GM23248 (cell line): ENCODE measurements at regions not wholly inside any gene's neighbourhood (a gene's known extent, or its start where the extent isn't known, plus 50 kb on each side); places are given as distances from the start of the nearest gene placed in this dataset.

ENCODE experiments used
- DNase-seq: peaks from one replicate; pipeline ENCODE4 v3.0.0-alpha.2; 2015
- H2AFZ ChIP-seq: fragments of 200-600 bp; sonication (generic); 2 replicates; pipeline ENCODE4 v1.6.1; 2016; ENCODE audit warnings: antibody characterized with exemption
- H3F3A ChIP-seq: fragments of 200-600 bp; sonication (generic); 2 replicates; pipeline ENCODE4 v1.6.1; 2016; ENCODE audit warnings: mild to moderate bottlenecking, antibody characterized with exemption, mixed run types; ENCODE audit not compliant: insufficient read depth
- H3K27ac ChIP-seq: fragments of 200-600 bp; sonication (generic); 2 replicates; pipeline ENCODE4 v1.5.1; 2016; ENCODE audit warnings: mild to moderate bottlenecking
- H3K27me3 ChIP-seq: fragments of 200-600 bp; sonication (generic); replicated peaks from 2 replicates; pipeline ENCODE4 v1.6.1; 2016; ENCODE audit warnings: mild to moderate bottlenecking; ENCODE audit not compliant: insufficient read depth
- H3K36me3 ChIP-seq: fragments of 200-600 bp; sonication (generic); 2 replicates; pipeline ENCODE4 v1.6.1; 2016; ENCODE audit warnings: low read depth, mild to moderate bottlenecking
- H3K4me1 ChIP-seq: fragments of 200-600 bp; sonication (generic); 2 replicates; pipeline ENCODE4 v1.6.1; 2016; ENCODE audit warnings: mild to moderate bottlenecking; ENCODE audit not compliant: insufficient read depth
- H3K4me2 ChIP-seq: fragments of 200-600 bp; sonication (generic); one replicate; pipeline ENCODE4 v1.6.1; 2016; ENCODE audit warnings: mild to moderate bottlenecking; ENCODE audit not compliant: unreplicated experiment
- H3K4me3 ChIP-seq: fragments of 200-600 bp; sonication (generic); 2 replicates; pipeline ENCODE4 v1.5.1; 2016; ENCODE audit warnings: mild to moderate bottlenecking
- H3K79me2 ChIP-seq: fragments of 200-600 bp; sonication (generic); 2 replicates; pipeline ENCODE4 v1.6.1; 2016; ENCODE audit warnings: mild to moderate bottlenecking; ENCODE audit not compliant: insufficient read depth
- H3K9ac ChIP-seq: fragments of 200-600 bp; sonication (generic); 2 replicates; pipeline ENCODE4 v1.6.1; 2016; ENCODE audit warnings: mild to moderate bottlenecking
- H3K9me2 ChIP-seq: fragments of 200-600 bp; sonication (generic); 2 replicates; pipeline ENCODE4 v1.6.1; 2016; ENCODE audit warnings: mixed run types, mild to moderate bottlenecking, moderate library complexity; ENCODE audit not compliant: insufficient read depth
- H3K9me3 ChIP-seq: fragments of 200-600 bp; sonication (generic); one replicate; pipeline ENCODE4 v1.6.1; 2017; ENCODE audit warnings: low read depth
- H4K20me1 ChIP-seq: fragments of 200-600 bp; sonication (generic); 2 replicates; pipeline ENCODE4 v1.6.0; 2016; ENCODE audit not compliant: insufficient read depth
- EZH2 ChIP-seq: fragments of 200-600 bp; sonication (generic); IDR thresholded peaks from 2 replicates; pipeline ENCODE4 v1.6.1; 2018; ENCODE audit warnings: antibody characterized with exemption, mild to moderate bottlenecking; ENCODE audit not compliant: insufficient read depth, poor library complexity, severe bottlenecking
- EZH2phosphoT487 ChIP-seq: fragments of 200-600 bp; sonication (generic); IDR thresholded peaks from 2 replicates; pipeline ENCODE4 v1.6.1; 2018; ENCODE audit warnings: antibody characterized with exemption, moderate library complexity, mild to moderate bottlenecking, low read depth; ENCODE audit not compliant: insufficient read depth
- WGBS, 2 experiments: methylation state at CpG; one replicate each; pipeline ENCODE4 v1.1.6; 2015 to 2017; ENCODE audit warnings: low lambda C conversion rate in 2 of 2, low coverage in 1 of 2; ENCODE audit errors: missing lambda C conversion rate in 2 of 2; 5-methylcytosine and 5-hydroxymethylcytosine counted together
- in situ Hi-C: fragments of 300-500 bp; cut with MboI; formaldehyde crosslinking; loops from 2 replicates; pipeline ENCODE4 v1.15.0; 2020

- Histone ChIP-seq H3K36me3 (no peaks in the 10 kb centered on the region), H4K20me1 (no peaks in the 10 kb centered on the region), H3F3A (no peaks in the 10 kb centered on the region), H3K27me3 (no peaks in the 10 kb centered on the region), H3K9me2 (no peaks in the 10 kb centered on the region), H3K4me2 (no peak overlapping the region), H3K27ac (no peak overlapping the region), H3K9ac (no peak overlapping the region), H3K9me3 (no peaks in the 10 kb centered on the region), H2AFZ (no peak overlapping the region), H3K4me3 (no peak overlapping the region), H3K4me1 (0 out of 2 replicates have a peak, but pooled peaks cover 3% of the 10 kb centered on the region), H3K79me2 (no peaks in the 10 kb centered on the region)
- 92 to 94% methylated on average over 2 of the region's 2 CpGs for WGBS, 2 experiments
- in situ Hi-C loops: no loop called here
- DNase-seq: no peak
- TF ChIP-seq EZH2: no peak
- no peak for TF ChIP-seq EZH2phosphoT487
These were observed 187.4 kb downstream of the SOX3 start for GRCh38 chrX:140317462-140317861.

GRCh38 chrX:140298960-140299825, 205.7 kb downstream of the SOX3 start:
- no peaks in the 10 kb centered on the region for H3K27me3 ChIP-seq
- H3K4me3 ChIP-seq: no peak overlapping the region
- H3K27ac ChIP-seq: no peak overlapping the region
- H3K9ac ChIP-seq: no peak overlapping the region
- in situ Hi-C loops: no loop called here
- no peaks in the 10 kb centered on the region for H3F3A ChIP-seq
- H3K4me1 ChIP-seq: peaks cover 6% of the 10 kb centered on the region
- H2AFZ ChIP-seq: no peak overlapping the region
- TF ChIP-seq EZH2phosphoT487 (no peak), EZH2 (no peak)
- WGBS, 2 experiments: 75 to 82% methylated on average over 11 of the region's 11 CpGs
- no peak for DNase-seq
- no peaks in the 10 kb centered on the region for H3K36me3 ChIP-seq
- H3K9me2 ChIP-seq: no peaks in the 10 kb centered on the region
- no peaks in the 10 kb centered on the region for H3K79me2 ChIP-seq
- no peak overlapping the region for H3K4me2 ChIP-seq
- no peaks in the 10 kb centered on the region for H3K9me3 ChIP-seq
- no peaks in the 10 kb centered on the region for H4K20me1 ChIP-seq

- Histone ChIP-seq H3K27me3 (no peaks in the 10 kb centered on the region), H3K9me2 (no peaks in the 10 kb centered on the region), H3K9ac (no peak overlapping the region), H4K20me1 (no peaks in the 10 kb centered on the region), H3K9me3 (no peaks in the 10 kb centered on the region), H3K79me2 (no peaks in the 10 kb centered on the region), H2AFZ (no peak overlapping the region), H3K4me2 (no peak overlapping the region), H3K27ac (no peak overlapping the region; the same call in 1 of the 2 replicates), H3K4me3 (no peak overlapping the region), H3F3A (no peaks in the 10 kb centered on the region), H3K36me3 (no peaks in the 10 kb centered on the region), H3K4me1 (peaks cover 6% of the 10 kb centered on the region)
- WGBS, 2 experiments: 0 to 10% methylated on average over 1 of the region's 1 CpG
- no peak for TF ChIP-seq EZH2
- TF ChIP-seq EZH2phosphoT487: no peak
- DNase-seq: peak; percentile 50
- in situ Hi-C loops: no loop called here
These were observed 207.6 kb downstream of the SOX3 start for GRCh38 chrX:140297273-140297672.

GRCh38 chrX:140292961-140293360, 211.9 kb downstream of the SOX3 start:
- Histone ChIP-seq H3K9ac (no peak overlapping the region), H3K4me3 (no peak overlapping the region), H3K36me3 (no peaks in the 10 kb centered on the region), H3K9me3 (no peaks in the 10 kb centered on the region), H3F3A (no peaks in the 10 kb centered on the region), H4K20me1 (no peaks in the 10 kb centered on the region), H3K79me2 (no peaks in the 10 kb centered on the region), H3K4me1 (peaks cover 6% of the 10 kb centered on the region), H3K9me2 (no peaks in the 10 kb centered on the region), H3K27ac (no peak overlapping the region), H2AFZ (no peak overlapping the region), H3K4me2 (no peak overlapping the region), H3K27me3 (no peaks in the 10 kb centered on the region)
- no peak for TF ChIP-seq EZH2phosphoT487
- no peak for TF ChIP-seq EZH2
- in situ Hi-C loops: no loop called here
- WGBS, 2 experiments: 94 to 100% methylated on average over 1 of the region's 1 CpG
- DNase-seq: no peak
